SK-N-SH (cell line): ENCODE measurements at regions not wholly inside any gene's neighbourhood (a gene's known extent, or its start where the extent isn't known, plus 50 kb on each side); places are given as distances from the start of the nearest gene placed in this dataset.

Experiments used
- CTCF ChIA-PET: fragments of 300-600, 350-600 bp; formaldehyde crosslinking; extraction: SDS; loops from one replicate; lab custom pipeline; 2021; lab: Yijun Ruan, JAX
- POLR2A ChIA-PET: fragments of 350-600 bp; sonication (Branson Sonifier 250); formaldehyde crosslinking; extraction: SDS; loops from one replicate; lab custom pipeline; 2020; ENCODE audit warnings: antibody characterized with exemption, inconsistent platforms; lab: Yijun Ruan, JAX
- DNase-seq: peaks from one replicate; pipeline ENCODE4 v3.0.0; 2012
- H2AFZ ChIP-seq: fragments of 200-600 bp; sonication (generic); 2 replicates; pipeline ENCODE4 v1.8.1; 2016; ENCODE audit warnings: antibody characterized with exemption, mild to moderate bottlenecking, low read depth
- H3F3A ChIP-seq: fragments of 200-600 bp; sonication (generic); replicated peaks from 2 replicates; pipeline ENCODE3; 2016; ENCODE audit warnings: antibody characterized with exemption, mild to moderate bottlenecking; ENCODE audit not compliant: insufficient read depth
- H3K27ac ChIP-seq, 2 experiments: fragments of 200-500 bp in 1 of 2; fragments of 200-600 bp in 1 of 2; sonication (Bioruptor generic) in 1 of 2; sonication (generic), shearing (Covaris generic) in 1 of 2; 2 replicates each; pipeline versions ENCODE4 v1.5.1 to v1.6.1; 2014 to 2016; ENCODE audit warnings: low read depth in 2 of 2, inconsistent platforms in 1 of 2, low read length in 1 of 2, mild to moderate bottlenecking in 1 of 2, mixed read lengths in 1 of 2
- H3K27me3 ChIP-seq: fragments of 200-600 bp; sonication (generic), shearing (Covaris generic); 2 replicates; pipeline ENCODE4 v1.6.1; 2016; ENCODE audit warnings: mixed run types; ENCODE audit not compliant: insufficient read depth
- H3K36me3 ChIP-seq, 2 experiments: fragments of 200-500 bp in 1 of 2; fragments of 200-600 bp in 1 of 2; sonication (Bioruptor generic) in 1 of 2; sonication (generic) in 1 of 2; replicated peaks in 1 of 2; 2 replicates each; pipeline versions ENCODE3 to v1.5.1; 2014 to 2016; ENCODE audit warnings: low read length in 1 of 2, mild to moderate bottlenecking in 1 of 2; ENCODE audit not compliant: insufficient read depth in 2 of 2, control insufficient read depth in 1 of 2
- H3K4me1 ChIP-seq, 2 experiments: fragments of 200-500 bp in 1 of 2; fragments of 200-600 bp in 1 of 2; sonication (Bioruptor generic) in 1 of 2; sonication (generic), shearing (Covaris generic) in 1 of 2; 2 replicates each; pipeline versions ENCODE4 v1.5.1 to v1.6.1; 2014 to 2016; ENCODE audit warnings: low read depth in 1 of 2, low read length in 1 of 2, mixed run types in 1 of 2; ENCODE audit not compliant: insufficient read depth in 2 of 2, control insufficient read depth in 1 of 2
- H3K4me2 ChIP-seq: fragments of 200-600 bp; sonication (generic), shearing (Covaris generic); 2 replicates; pipeline ENCODE4 v1.6.1; 2017; ENCODE audit warnings: mixed run types
- H3K4me3 ChIP-seq, 2 experiments: fragments of 200-500 bp in 1 of 2; fragments of 200-600 bp in 1 of 2; sonication (Bioruptor generic) in 1 of 2; sonication (generic), shearing (Covaris generic) in 1 of 2; 2 replicates each; pipeline versions ENCODE4 v1.5.1 to v1.8.1; 2014 to 2016; ENCODE audit warnings: low read depth in 2 of 2, inconsistent platforms in 1 of 2, low read length in 1 of 2, mild to moderate bottlenecking in 1 of 2, mixed read lengths in 1 of 2, moderate library complexity in 1 of 2
- H3K79me2 ChIP-seq: fragments of 200-600 bp; sonication (generic); 2 replicates; pipeline ENCODE4 v1.8.1; 2017; ENCODE audit warnings: mild to moderate bottlenecking; ENCODE audit not compliant: insufficient read depth
- H3K9ac ChIP-seq: fragments of 200-600 bp; sonication (generic); 2 replicates; pipeline ENCODE4 v1.6.1; 2017; ENCODE audit warnings: mixed run types
- H3K9me2 ChIP-seq: fragments of 200-600 bp; sonication (generic); 2 replicates; pipeline ENCODE4 v1.6.1; 2017; ENCODE audit warnings: mixed run types
- H3K9me3 ChIP-seq: fragments of 200-600 bp; sonication (generic); 2 replicates; pipeline ENCODE4 v1.6.1; 2017; ENCODE audit warnings: mixed run types, mild to moderate bottlenecking, moderate library complexity
- H4K20me1 ChIP-seq: fragments of 200-600 bp; sonication (generic); 2 replicates; pipeline ENCODE4 v1.6.1; 2017; ENCODE audit warnings: mild to moderate bottlenecking, mixed run types; ENCODE audit not compliant: insufficient read depth
- CHD2 ChIP-seq: fragments of 150-350 bp; IDR thresholded peaks from 2 replicates; pipeline ENCODE4 v1.6.1; 2018; ENCODE audit warnings: low read length; ENCODE audit not compliant: partially characterized antibody
- EZH2phosphoT487 ChIP-seq: fragments of 200-600 bp; sonication (generic); IDR thresholded peaks from 2 replicates; pipeline ENCODE4 v1.6.1; 2017; ENCODE audit warnings: low read depth, mixed run types, mild to moderate bottlenecking, antibody characterized with exemption, moderate library complexity, borderline replicate concordance
- FOSL2 ChIP-seq: IDR thresholded peaks from 2 replicates; pipeline ENCODE4 v1.4.0; 2012; ENCODE audit warnings: low read depth, mild to moderate bottlenecking, moderate library complexity, borderline replicate concordance
- NRF1 ChIP-seq: IDR thresholded peaks from 2 replicates; pipeline ENCODE4 v1.6.1; 2012; ENCODE audit warnings: low read depth, mild to moderate bottlenecking, low read length
- PBX3 ChIP-seq: IDR thresholded peaks from 2 replicates; pipeline ENCODE4; 2012
- REST ChIP-seq: IDR thresholded peaks from 2 replicates; pipeline ENCODE4 v1.6.1; 2012; ENCODE audit warnings: mild to moderate bottlenecking, low read depth, low read length, moderate library complexity
- whole genome bisulfite sequencing: methylation state at CpG from one replicate; pipeline ENCODE4 v1.1.6; 2017; ENCODE audit warnings: low lambda C conversion rate; 5-methylcytosine and 5-hydroxymethylcytosine counted together

GRCh38 chr11:134560566-134561330 lies 148.7 kb upstream of the B3GAT1 start:
- no peak overlapping the region for H3K4me3 ChIP-seq
- POLR2A ChIA-PET = no interaction called here
- no peak overlapping the region for H3K4me2 ChIP-seq
- H4K20me1 ChIP-seq = no peaks in the 10 kb centered on the region
- H3K9ac ChIP-seq = no peak overlapping the region
- H3K9me3 ChIP-seq = no peaks in the 10 kb centered on the region
- CTCF ChIA-PET = interaction anchor here (1.1 to 2.3 kb wide), 2 partner anchors 19 to 75 kb away, joined by 3 to 7 read pairs; no protein-coding TSS in a partner anchor
- 44% methylated on average over 11 of the region's 12 CpGs for WGBS
- no peaks in the 10 kb centered on the region for H3K79me2 ChIP-seq
- H3K4me1 ChIP-seq = peaks cover 0 to 25% of the 10 kb centered on the region in 2 experiments; a peak in 1 of 4 replicates
- H3K27me3 ChIP-seq = no peaks in the 10 kb centered on the region
- no peaks in the 10 kb centered on the region for H3F3A ChIP-seq
- no peak overlapping the region for H3K27ac ChIP-seq
- no peaks in the 10 kb centered on the region for H3K36me3 ChIP-seq
- no peaks in the 10 kb centered on the region for H3K9me2 ChIP-seq
- TF ChIP-seq FOSL2 = no peak
- no peak for TF ChIP-seq EZH2phosphoT487
- TF ChIP-seq REST = no peak
- no peak for TF ChIP-seq PBX3
- TF ChIP-seq NRF1 = no peak
- peak; percentile 42 for DNase-seq
- no peak overlapping the region for H2AFZ ChIP-seq

GRCh38 chr11:134560066-134560465 lies 148.0 kb upstream of the B3GAT1 start:
- no peaks in the 10 kb centered on the region for H3K9me3 ChIP-seq
- H3K27me3 ChIP-seq = no peaks in the 10 kb centered on the region

More at GRCh38 chr11:134560066-134560465, 148.0 kb upstream of the B3GAT1 start:
- Histone ChIP-seq H3K79me2 (no peaks in the 10 kb centered on the region), H2AFZ (no peak overlapping the region)
- no peak for TF ChIP-seq CHD2
- TF ChIP-seq, all 33 proteins: peak for 0
- CTCF ChIA-PET = interaction anchor here (2.3 kb wide), 1 partner anchor 19 kb away, joined by 7 read pairs; no protein-coding TSS in a partner anchor
- Histone ChIP-seq H3F3A (no peaks in the 10 kb centered on the region), H3K4me1 (peaks cover 0 to 25% of the 10 kb centered on the region in 2 experiments; a peak in 1 of 4 replicates), H3K9ac (no peak overlapping the region), H3K4me2 (no peak overlapping the region), H4K20me1 (no peaks in the 10 kb centered on the region), H3K9me2 (no peaks in the 10 kb centered on the region), H3K36me3 (no peaks in the 10 kb centered on the region), H3K4me3 (no peak overlapping the region), H3K27ac (no peak overlapping the region)
- WGBS = 69% methylated on average over 2 of the region's 6 CpGs
- POLR2A ChIA-PET = no interaction called here
- peak; percentile 51 for DNase-seq
